ENCODE measurements at regions not wholly inside any gene's neighbourhood (a gene's known extent, or its start where the extent isn't known, plus 50 kb on each side); places are given as distances from the start of the nearest gene placed in this dataset.

GRCh38 chr11:133787379-133788141, 57.8 kb downstream of the SPATA19 start:
- no peak overlapping the region for H3K4me2 ChIP-seq (ENCODE audit: low read length)

More at GRCh38 chr11:133787379-133788141, 57.8 kb downstream of the SPATA19 start:
- no peak overlapping the region for H3K9ac ChIP-seq (ENCODE audit: low read length)
- H3K4me3 ChIP-seq (ENCODE audit: low read length), result no peak overlapping the region
- H3K9me3 ChIP-seq (ENCODE audit: low read length), result peaks cover 6% of the 10 kb centered on the region
- H3K27me3 ChIP-seq (ENCODE audit: insufficient read depth, low read depth, low read length), result peaks cover 5% of the 10 kb centered on the region
- H3K27ac ChIP-seq (ENCODE audit: low read length), result no peak overlapping the region
- TF ChIP-seq SMC3 (conservative IDR thresholded peaks at IDR 0.05; ENCODE audit: poor library complexity), result no peak
- TF ChIP-seq REST (IDR thresholded peaks at IDR 0.05; ENCODE audit: borderline replicate concordance), result no peak
- no peak for TF ChIP-seq EP300 (conservative IDR thresholded peaks at IDR 0.05; ENCODE audit: poor library complexity, severe bottlenecking)
- TF ChIP-seq MXI1 (conservative IDR thresholded peaks at IDR 0.05; ENCODE audit: poor library complexity, severe bottlenecking), result no peak
- TF ChIP-seq EZH2 (IDR thresholded peaks at IDR 0.05; ENCODE audit: borderline replicate concordance, insufficient read depth, low read length, poor library complexity, severe bottlenecking), result no peak
- TF ChIP-seq POLR2AphosphoS5 (IDR thresholded peaks at IDR 0.05), result no peak
- no peak for TF ChIP-seq CTCF (IDR thresholded peaks at IDR 0.05; ENCODE audit: poor library complexity, severe bottlenecking)
- TF ChIP-seq RAD21 (conservative IDR thresholded peaks at IDR 0.05), result no peak
- no peak for TF ChIP-seq TAF1 (IDR thresholded peaks at IDR 0.05; ENCODE audit: low read depth)
- no peak overlapping the region for H2AFZ ChIP-seq (ENCODE audit: low read depth, low read length)
- no peaks in the 10 kb centered on the region for H4K20me1 ChIP-seq (ENCODE audit: insufficient read depth)
- no peaks in the 10 kb centered on the region for H3K9me2 ChIP-seq (ENCODE audit: insufficient read depth, low read length)
- no peaks in the 10 kb centered on the region for H3K79me2 ChIP-seq (replicated peaks; ENCODE audit: insufficient read depth, low read length)
- H3K36me3 ChIP-seq (ENCODE audit: insufficient read depth, low read length), result no peaks in the 10 kb centered on the region
- no peaks in the 10 kb centered on the region for H3F3A ChIP-seq (ENCODE audit: insufficient read depth, low read length, poor library complexity, severe bottlenecking)

Measured in neural cell (in vitro differentiated cells).